ENCODE measurements at regions not wholly inside any gene's neighbourhood (a gene's known extent, or its start where the extent isn't known, plus 50 kb on each side); places are given as distances from the start of the nearest gene placed in this dataset.

DNA sequence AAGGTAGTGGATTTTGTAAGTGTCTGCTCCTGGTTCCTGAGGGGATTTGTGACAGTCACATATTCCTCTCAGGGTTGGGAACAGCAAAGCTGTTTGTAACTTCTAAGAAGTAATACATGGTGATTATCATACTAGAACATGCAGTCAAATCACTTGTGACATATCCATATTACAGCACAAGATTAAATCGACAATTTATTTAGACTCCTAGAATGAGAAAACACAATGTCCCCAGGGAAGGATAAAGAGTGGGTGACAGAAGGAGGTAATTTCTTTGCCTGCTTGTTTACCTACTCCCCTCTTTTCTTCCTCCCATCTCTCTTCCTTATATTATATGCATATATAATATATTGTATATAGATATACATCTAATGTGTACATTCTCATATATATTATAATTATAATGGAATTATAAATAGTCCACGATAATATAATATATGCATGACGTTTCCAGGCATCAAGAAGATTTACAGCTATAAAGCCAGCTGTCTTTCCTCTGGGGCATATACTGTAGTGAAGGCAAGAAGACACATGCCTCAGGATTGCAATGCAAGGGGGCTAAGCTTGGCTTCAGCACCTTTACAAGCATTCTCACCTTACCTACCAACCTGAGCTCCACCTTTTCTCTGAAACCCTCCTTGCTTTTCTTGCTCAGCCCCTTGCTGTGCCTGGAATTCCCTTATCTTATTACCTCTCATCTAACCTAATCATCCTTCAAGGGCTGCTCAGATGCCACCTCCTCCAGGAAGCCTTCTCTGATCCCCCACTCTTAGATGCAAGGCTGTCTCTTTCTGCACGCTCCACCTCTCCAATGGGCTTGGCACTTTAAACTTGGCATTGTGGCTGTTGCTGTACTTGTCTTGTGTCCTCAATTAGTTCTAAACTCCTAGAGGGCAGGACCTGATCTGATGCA, 73.1 kb upstream of the PIAS1 start:
- Histone ChIP-seq H3K27me3 (ENCODE audit: control insufficient read depth, insufficient read depth, low read length) (peaks cover 7% of the 10 kb centered on the region), H3K9me3 (ENCODE audit: control insufficient read depth in 2 of 2, low read length in 2 of 2) (no peaks in the 10 kb centered on the region), H3K27ac (ENCODE audit: insufficient read depth, low read length, poor library complexity, severe bottlenecking) (no peak overlapping the region), H3K36me3 (ENCODE audit: control insufficient read depth, insufficient read depth, low read length) (no peaks in the 10 kb centered on the region), H3K4me1 (ENCODE audit: control insufficient read depth, insufficient read depth, low read length, poor library complexity, severe bottlenecking) (no peaks in the 10 kb centered on the region), H3K4me3 (ENCODE audit: low read depth, low read length) (no peak overlapping the region)
- ATAC-seq (ENCODE audit: low read depth in 2 of 2) (no peak), DNase-seq (no peak)
- Mint-ChIP-seq H3K4me1 (no peaks in the 10 kb centered on the region), H3K36me3 (no peaks in the 10 kb centered on the region), H3K27ac (no peak overlapping the region), H3K9me3 (peaks cover 0 to 2% (median 0%) of the 10 kb centered on the region in 7 donors), H3K27me3 (peaks cover 16% of the 10 kb centered on the region), H3K4me3 (no peak overlapping the region)

DNA sequence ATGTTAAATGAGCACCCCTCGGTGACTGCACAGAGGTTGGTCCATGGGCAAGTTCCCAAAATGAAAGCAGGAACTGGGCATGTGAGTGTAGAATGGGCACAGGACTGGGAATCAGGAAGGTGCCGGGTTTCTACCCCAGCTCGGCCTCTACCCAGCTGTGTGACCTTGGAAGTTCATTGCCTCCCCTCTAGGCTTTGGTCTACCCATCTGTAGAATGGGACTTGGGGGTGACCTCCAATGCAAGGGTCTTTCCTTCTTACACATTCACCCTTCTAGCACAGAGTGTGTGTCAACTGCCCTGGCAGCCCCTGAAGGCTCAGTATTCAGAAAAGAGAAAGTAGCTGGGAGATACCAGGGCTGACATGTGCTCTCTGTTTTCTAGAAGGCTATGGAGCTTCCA, 72.3 kb upstream of the PIAS1 start:
- DNase-seq, result no peak
- Histone ChIP-seq H3K36me3 (ENCODE audit: control insufficient read depth, insufficient read depth, low read length) (no peaks in the 10 kb centered on the region), H3K27me3 (ENCODE audit: control insufficient read depth, insufficient read depth, low read length) (peaks cover 7% of the 10 kb centered on the region), H3K4me1 (ENCODE audit: control insufficient read depth, insufficient read depth, low read length, poor library complexity, severe bottlenecking) (no peaks in the 10 kb centered on the region), H3K4me3 (ENCODE audit: low read depth, low read length) (no peak overlapping the region), H3K27ac (ENCODE audit: insufficient read depth, low read length, poor library complexity, severe bottlenecking) (no peak overlapping the region), H3K9me3 (ENCODE audit: control insufficient read depth in 2 of 2, low read length in 2 of 2) (no peaks in the 10 kb centered on the region)
- Mint-ChIP-seq H3K36me3 (no peaks in the 10 kb centered on the region), H3K4me1 (no peaks in the 10 kb centered on the region), H3K27me3 (peaks cover 16% of the 10 kb centered on the region), H3K9me3 (peaks cover 0 to 2% (median 0%) of the 10 kb centered on the region in 7 donors), H3K4me3 (no peak overlapping the region), H3K27ac (no peak overlapping the region)
- ATAC-seq (ENCODE audit: low read depth in 2 of 2), result no peak

DNA sequence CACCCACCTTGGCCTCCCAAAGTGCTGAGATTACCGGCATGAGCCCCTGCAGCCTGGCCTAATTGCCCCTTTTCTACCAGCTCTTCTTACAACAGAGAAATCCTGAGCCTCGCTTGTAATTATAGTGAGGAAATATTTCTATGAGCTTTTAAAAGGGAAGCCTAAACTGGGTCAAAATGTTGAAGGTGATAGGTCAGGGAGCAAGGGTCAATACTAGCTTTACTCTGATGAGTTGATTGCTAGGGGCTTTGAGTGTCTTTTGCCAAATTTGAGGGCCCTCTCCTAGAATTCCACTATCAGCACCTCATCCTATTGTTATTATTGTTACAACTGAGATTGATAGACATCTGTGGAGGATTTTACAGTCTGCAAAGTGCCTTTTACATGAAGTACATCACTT, 62.4 kb upstream of the PIAS1 start:
- Mint-ChIP-seq H3K4me3 (no peak overlapping the region), H3K4me1 (no peaks in the 10 kb centered on the region), H3K9me3 (no peaks in the 10 kb centered on the region), H3K27me3 (peaks cover 18% of the 10 kb centered on the region), H3K36me3 (no peaks in the 10 kb centered on the region), H3K27ac (no peak overlapping the region)
- Histone ChIP-seq H3K4me1 (ENCODE audit: control insufficient read depth, insufficient read depth, low read length, poor library complexity, severe bottlenecking) (no peaks in the 10 kb centered on the region), H3K9me3 (ENCODE audit: control insufficient read depth in 2 of 2, low read length in 2 of 2) (no peaks in the 10 kb centered on the region), H3K27me3 (ENCODE audit: control insufficient read depth, insufficient read depth, low read length) (no peaks in the 10 kb centered on the region), H3K36me3 (ENCODE audit: control insufficient read depth, insufficient read depth, low read length) (no peaks in the 10 kb centered on the region), H3K4me3 (ENCODE audit: low read depth, low read length) (no peak overlapping the region), H3K27ac (ENCODE audit: insufficient read depth, low read length, poor library complexity, severe bottlenecking) (no peak overlapping the region)
- DNase-seq (no peak), ATAC-seq (ENCODE audit: low read depth in 2 of 2) (no peak)

DNA sequence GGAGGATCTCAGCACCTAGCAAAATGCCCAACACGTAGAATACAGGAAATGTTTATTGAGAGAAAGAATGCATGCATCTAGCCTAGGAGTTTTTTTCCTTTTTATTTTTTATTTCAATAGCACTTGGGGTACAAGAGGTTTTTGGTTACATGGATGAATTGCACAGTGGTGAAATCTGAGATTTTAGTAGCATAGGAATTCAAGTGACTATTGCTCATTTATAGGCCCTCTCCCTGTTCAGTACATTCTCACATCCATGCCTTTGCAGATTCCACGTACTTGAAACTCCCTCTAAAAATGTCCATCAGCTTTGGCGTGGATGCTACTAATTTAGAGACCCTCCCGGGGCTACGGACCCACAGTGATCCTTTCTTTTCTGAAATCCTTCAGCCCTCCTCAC, 61.7 kb upstream of the PIAS1 start:
- Mint-ChIP-seq H3K27ac (peak overlapping the region in 1 of 3 donors; percentile 28), H3K4me1 (no peaks in the 10 kb centered on the region), H3K36me3 (no peaks in the 10 kb centered on the region), H3K27me3 (peaks cover 14% of the 10 kb centered on the region), H3K4me3 (no peak overlapping the region), H3K9me3 (no peaks in the 10 kb centered on the region)
- H3K9me3 ChIP-seq (ENCODE audit: control insufficient read depth in 2 of 2, low read length in 2 of 2), result no peaks in the 10 kb centered on the region
- no peak for ATAC-seq (ENCODE audit: low read depth in 2 of 2)
- no peak overlapping the region for H3K4me3 ChIP-seq (ENCODE audit: low read depth, low read length)
- no peak overlapping the region for H3K27ac ChIP-seq (ENCODE audit: insufficient read depth, low read length, poor library complexity, severe bottlenecking)
- no peaks in the 10 kb centered on the region for H3K27me3 ChIP-seq (ENCODE audit: control insufficient read depth, insufficient read depth, low read length)
- no peaks in the 10 kb centered on the region for H3K4me1 ChIP-seq (ENCODE audit: control insufficient read depth, insufficient read depth, low read length, poor library complexity, severe bottlenecking)
- H3K36me3 ChIP-seq (ENCODE audit: control insufficient read depth, insufficient read depth, low read length), result no peaks in the 10 kb centered on the region
- no peak for DNase-seq

DNA sequence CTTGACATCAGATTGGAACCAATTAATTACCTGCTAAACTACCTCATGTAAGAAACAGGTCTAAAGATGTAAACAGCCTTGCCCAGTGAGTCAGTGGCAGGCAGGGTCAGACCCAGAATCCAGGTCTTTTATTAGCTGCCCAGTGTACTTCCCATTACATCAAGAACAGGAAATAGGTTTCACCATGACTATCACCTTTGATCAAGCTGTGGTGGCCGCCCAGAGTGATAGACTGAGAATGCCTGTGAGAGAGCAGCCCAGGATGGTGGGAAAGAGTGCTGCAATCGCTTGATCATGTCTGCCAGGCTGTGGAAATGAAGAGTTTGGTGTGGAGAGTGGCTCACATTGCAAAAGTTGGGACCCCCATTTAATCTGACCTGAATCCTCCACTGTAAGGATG, 61.3 kb upstream of the PIAS1 start:
- H3K27me3 ChIP-seq (ENCODE audit: control insufficient read depth, insufficient read depth, low read length), result no peaks in the 10 kb centered on the region
- H3K27ac Mint-ChIP-seq, result peak overlapping the region in 1 of 3 donors; percentile 28
- H3K27me3 Mint-ChIP-seq, result peaks cover 10% of the 10 kb centered on the region

DNA sequence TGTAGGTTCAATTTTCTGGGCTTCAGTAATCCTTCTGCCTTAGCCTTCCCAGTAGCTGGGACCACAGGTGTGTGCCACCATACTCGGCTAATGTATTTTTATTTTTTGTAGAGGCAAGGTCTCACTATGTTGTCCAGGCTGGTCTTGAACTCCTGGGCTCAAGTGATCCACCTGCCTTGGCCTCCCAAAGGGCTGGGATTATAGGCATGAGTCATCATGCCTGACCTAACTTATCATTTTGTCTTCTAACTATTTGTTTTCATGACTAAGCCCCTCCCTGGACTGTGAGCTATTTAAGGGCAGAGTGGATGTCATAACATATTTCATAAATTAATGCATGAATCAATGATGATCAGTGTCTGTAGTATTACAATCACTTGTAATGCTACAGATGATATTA, 56.1 kb upstream of the PIAS1 start:
- Histone ChIP-seq H3K27ac (ENCODE audit: insufficient read depth, low read length, poor library complexity, severe bottlenecking) (no peak overlapping the region), H3K27me3 (ENCODE audit: control insufficient read depth, insufficient read depth, low read length) (no peaks in the 10 kb centered on the region), H3K36me3 (ENCODE audit: control insufficient read depth, insufficient read depth, low read length) (no peaks in the 10 kb centered on the region), H3K4me3 (ENCODE audit: low read depth, low read length) (no peak overlapping the region), H3K9me3 (ENCODE audit: control insufficient read depth in 2 of 2, low read length in 2 of 2) (no peaks in the 10 kb centered on the region), H3K4me1 (ENCODE audit: control insufficient read depth, insufficient read depth, low read length, poor library complexity, severe bottlenecking) (no peaks in the 10 kb centered on the region)
- Mint-ChIP-seq H3K4me1 (no peaks in the 10 kb centered on the region), H3K36me3 (no peaks in the 10 kb centered on the region), H3K27me3 (peaks cover 6% of the 10 kb centered on the region), H3K9me3 (peaks cover 0 to 2% (median 0%) of the 10 kb centered on the region in 7 donors), H3K27ac (no peak overlapping the region), H3K4me3 (no peak overlapping the region)
- DNase-seq (no peak), ATAC-seq (ENCODE audit: low read depth in 2 of 2) (no peak)

More for the DNA sequence above, 61.3 kb upstream of the PIAS1 start:
- DNase-seq (no peak), ATAC-seq (ENCODE audit: low read depth in 2 of 2) (no peak)
- no peaks in the 10 kb centered on the region for H3K9me3 ChIP-seq (ENCODE audit: control insufficient read depth in 2 of 2, low read length in 2 of 2)
- H3K4me3 Mint-ChIP-seq, result no peak overlapping the region
- no peaks in the 10 kb centered on the region for H3K36me3 Mint-ChIP-seq
- H3K4me1 Mint-ChIP-seq, result no peaks in the 10 kb centered on the region
- no peaks in the 10 kb centered on the region for H3K36me3 ChIP-seq (ENCODE audit: control insufficient read depth, insufficient read depth, low read length)
- no peaks in the 10 kb centered on the region for H3K4me1 ChIP-seq (ENCODE audit: control insufficient read depth, insufficient read depth, low read length, poor library complexity, severe bottlenecking)
- H3K27ac ChIP-seq (ENCODE audit: insufficient read depth, low read length, poor library complexity, severe bottlenecking), result no peak overlapping the region
- no peaks in the 10 kb centered on the region for H3K9me3 Mint-ChIP-seq
- H3K4me3 ChIP-seq (ENCODE audit: low read depth, low read length), result no peak overlapping the region

DNA sequence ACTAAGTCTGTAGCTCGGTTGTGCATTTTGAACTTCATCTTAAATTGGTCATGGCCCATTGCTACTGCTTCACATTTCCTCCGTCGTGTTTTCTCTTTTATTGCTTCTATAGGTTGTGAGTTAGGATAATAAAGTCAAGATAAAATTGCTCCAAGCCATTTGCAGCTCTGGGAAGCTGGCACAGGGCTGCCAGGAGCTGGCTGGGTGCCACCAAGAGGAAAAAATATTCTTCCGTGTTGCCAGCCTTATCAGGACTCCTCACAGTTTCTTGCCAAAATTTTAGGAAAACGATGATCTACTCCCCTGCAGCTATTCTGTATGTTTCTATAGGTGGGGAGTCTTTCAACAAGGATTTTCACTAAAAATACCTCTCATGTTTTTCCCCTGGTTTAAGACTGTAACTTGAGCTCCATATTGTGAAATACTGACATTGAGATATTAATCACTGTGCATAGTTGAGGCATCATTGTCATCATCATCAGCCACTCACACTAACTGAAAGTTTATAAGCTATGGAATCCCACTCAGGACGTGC, 55.4 kb upstream of the PIAS1 start:
- DNase-seq (no peak), ATAC-seq (ENCODE audit: low read depth in 2 of 2) (no peak)
- H3K4me1 ChIP-seq (ENCODE audit: control insufficient read depth, insufficient read depth, low read length, poor library complexity, severe bottlenecking), result no peaks in the 10 kb centered on the region
- no peak overlapping the region for H3K4me3 ChIP-seq (ENCODE audit: low read depth, low read length)
- no peaks in the 10 kb centered on the region for H3K36me3 Mint-ChIP-seq
- H3K27ac Mint-ChIP-seq, result no peak overlapping the region
- no peaks in the 10 kb centered on the region for H3K9me3 ChIP-seq (ENCODE audit: control insufficient read depth in 2 of 2, low read length in 2 of 2)
- no peaks in the 10 kb centered on the region for H3K27me3 ChIP-seq (ENCODE audit: control insufficient read depth, insufficient read depth, low read length)
- H3K36me3 ChIP-seq (ENCODE audit: control insufficient read depth, insufficient read depth, low read length), result no peaks in the 10 kb centered on the region
- H3K4me1 Mint-ChIP-seq, result no peaks in the 10 kb centered on the region
- H3K27me3 Mint-ChIP-seq, result peaks cover 7% of the 10 kb centered on the region
- peaks cover 0 to 2% (median 0%) of the 10 kb centered on the region in 7 donors for H3K9me3 Mint-ChIP-seq
- no peak overlapping the region for H3K27ac ChIP-seq (ENCODE audit: insufficient read depth, low read length, poor library complexity, severe bottlenecking)
- H3K4me3 Mint-ChIP-seq, result no peak overlapping the region
